Hematopoietic multipotent progenitor cell (in vitro differentiated cells): ENCODE measurements at regions not wholly inside any gene's neighbourhood (a gene's known extent, or its start where the extent isn't known, plus 50 kb on each side); places are given as distances from the start of the nearest gene placed in this dataset.
"Not testable (repeated sequence)": the region's sequence is repeated elsewhere in the genome, so short reads cannot be mapped to it uniquely, and the experiment has no call there.

Experiments
- DNase-seq, 3 donors: peaks; one replicate each; pipeline ENCODE4 v3.0.0-alpha.2; 2011 to 2015; ENCODE audit warnings: low read depth in 2 of 3, low spot score in 2 of 3

DNA sequence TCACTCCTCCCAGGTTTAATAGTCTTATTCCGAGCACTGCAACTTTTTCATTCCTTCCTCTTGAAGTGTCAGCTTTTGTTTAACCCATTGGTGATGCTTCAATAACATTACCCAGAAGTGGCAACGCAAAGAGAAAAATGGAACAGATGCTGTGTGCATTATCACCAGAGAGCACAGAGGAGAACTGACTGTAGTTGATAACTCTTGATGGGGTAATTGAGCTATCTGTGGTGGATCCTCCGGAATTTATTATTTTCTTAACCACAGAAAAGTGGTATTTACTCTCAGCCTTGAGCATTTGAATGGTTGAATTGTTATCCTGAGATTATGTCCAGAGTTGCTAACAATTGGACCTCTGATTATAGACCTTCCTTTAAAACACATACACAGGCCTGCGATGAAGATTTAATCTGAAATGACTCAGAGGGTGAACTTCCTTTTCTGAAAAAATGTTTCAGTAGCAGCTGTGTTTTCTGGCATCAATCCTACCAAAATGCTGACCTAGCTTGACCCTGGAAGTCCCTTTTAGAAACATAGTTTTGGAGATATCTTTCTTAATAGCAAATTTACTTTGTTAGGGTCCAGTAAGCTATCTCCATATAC, 1584.4 kb upstream of the LRRTM3 start:
- DNase-seq = peak in 2 of 3 donors; percentile 50 to 71

DNA sequence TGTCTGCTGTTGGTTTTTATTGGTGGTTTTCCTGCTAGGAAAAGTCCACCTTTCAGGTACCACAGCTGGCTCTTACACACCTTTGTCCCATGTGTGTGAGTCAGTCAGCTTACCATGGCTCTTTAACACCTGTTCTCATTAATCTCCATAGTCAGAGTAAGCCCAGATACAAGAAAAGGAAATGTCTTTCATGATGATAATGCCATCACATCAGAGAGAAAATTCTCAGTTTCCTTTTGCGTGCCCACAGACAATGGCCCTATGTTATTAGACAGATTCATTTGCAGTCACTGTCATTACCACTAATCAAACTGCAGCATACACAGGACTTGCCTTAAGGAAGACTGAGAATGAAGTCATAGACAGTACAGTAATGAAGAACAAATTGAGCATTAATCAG, 1583.6 kb upstream of the LRRTM3 start:
- DNase-seq = no peak

DNA sequence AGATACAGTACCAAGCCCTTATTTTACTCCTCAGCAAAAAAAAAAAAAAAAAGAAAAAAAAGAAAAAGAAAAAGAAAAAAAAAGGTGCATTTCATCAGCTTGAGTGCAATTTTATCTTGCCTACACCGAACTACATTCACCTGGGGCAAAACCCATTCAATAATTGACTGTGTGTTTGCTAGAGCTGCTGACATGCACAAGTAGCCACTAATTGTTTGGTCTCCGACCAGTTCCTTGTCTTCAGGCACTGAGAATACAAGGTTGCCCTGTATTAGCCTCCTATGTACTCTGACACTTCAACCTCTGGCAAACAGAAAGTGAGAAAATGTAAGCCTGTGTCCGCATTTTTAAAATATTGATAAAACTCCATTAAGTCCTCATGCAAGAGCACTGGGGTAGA, 1579.4 kb upstream of the LRRTM3 start:
- no peak for DNase-seq

DNA sequence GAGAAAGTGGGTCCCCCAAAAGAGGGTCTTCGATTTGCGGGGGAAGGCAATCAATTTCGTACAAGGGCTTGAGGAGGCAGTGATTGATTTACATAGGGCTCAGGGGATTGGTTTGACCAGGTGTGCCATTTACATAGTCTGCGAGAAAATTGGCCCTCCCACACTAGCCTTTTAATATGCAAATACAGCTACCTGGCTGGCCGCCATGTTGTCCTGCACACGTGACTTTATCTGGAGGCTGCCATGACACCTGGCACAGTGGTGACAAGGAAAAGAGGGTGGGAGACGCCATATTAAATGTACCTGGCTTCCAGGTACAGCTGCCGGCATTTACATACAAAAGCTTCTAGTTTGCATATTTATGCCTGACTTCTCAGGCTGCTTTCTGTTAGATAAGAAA, 1577.2 kb upstream of the LRRTM3 start:
- no peak for DNase-seq

DNA sequence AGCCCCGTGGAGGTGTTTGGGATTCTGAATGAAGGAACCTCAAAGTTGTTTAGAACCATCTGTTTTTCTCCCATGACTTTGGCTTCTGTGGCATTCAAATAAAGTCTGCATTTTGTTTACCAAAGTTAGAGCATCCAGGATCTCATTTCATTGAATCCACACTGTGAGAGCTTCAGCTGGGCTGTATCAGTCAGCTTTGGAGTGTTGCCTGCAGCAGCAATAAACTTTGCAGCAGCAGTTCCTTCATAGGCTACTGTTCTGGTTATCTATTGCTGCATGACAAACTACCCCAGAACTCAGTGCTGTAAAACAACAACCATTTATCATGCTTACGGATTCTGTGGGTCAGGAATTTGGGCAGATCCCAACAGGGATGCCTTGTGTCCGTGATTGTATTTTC, 1575.2 kb upstream of the LRRTM3 start:
- DNase-seq = no peak

DNA sequence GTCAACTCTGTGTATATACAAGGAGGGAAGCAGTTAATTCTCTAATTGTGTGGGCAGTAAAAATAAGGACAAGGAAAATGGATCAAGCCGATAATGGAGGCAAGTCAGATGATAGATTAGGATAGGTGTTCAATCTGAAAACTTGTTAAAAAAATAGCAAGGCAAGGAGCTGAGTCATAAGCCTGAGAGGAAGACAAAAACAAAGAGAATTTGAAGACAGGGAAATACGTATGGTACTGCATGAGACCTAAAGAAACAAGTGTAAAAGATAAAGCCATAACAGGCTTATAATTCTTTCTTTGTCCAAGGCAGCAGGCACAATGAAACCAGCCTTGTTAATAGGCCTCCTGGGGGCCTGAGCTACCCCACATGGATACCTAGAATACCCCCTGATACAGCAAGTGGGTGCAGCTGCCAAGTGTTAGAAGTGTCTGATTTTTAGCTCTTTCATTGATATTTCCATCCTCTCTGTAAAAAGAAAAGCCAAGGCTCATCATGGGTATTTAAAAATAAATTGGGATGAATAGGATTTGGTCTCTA, 1570.6 kb upstream of the LRRTM3 start:
- DNase-seq = no peak

DNA sequence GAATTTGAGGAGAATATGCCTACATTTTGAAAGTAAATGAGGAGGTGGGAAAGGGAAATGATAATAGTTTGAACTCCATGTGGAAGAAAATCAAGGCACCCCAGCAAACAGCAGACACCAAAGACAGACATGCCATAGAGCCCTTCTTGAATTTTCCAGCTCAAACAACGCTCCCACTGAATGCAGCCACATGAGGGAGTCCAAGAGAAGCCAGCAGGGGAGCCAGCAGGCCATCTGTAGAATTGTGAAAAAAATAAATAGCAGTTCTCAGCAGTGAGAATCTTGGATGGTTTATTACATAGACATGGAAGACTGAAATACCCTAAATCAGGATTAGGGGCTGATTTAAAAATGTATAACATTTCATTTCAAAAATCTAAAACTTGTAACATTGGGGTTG, 1567.3 kb upstream of the LRRTM3 start:
- peak in 1 of 3 donors; percentile 20 for DNase-seq

DNA sequence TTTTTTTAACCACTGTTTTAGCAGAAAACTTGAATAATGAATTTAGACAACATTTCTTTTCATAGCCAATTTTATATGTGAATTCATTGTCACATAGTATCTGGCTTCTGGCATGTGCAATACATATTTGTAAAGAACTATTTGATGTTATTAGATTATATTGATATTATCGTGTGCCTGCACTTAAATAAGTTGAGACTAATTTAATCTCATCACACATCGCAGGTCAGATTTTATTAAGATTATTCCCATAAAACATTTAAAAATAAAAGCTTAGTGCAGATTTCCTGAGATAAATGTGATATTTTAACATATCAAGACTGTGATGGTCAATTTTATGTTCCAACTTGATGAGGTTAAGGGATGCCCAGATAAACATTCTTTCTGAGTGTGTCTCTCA, 1565.3 kb upstream of the LRRTM3 start:
- no peak for DNase-seq

DNA sequence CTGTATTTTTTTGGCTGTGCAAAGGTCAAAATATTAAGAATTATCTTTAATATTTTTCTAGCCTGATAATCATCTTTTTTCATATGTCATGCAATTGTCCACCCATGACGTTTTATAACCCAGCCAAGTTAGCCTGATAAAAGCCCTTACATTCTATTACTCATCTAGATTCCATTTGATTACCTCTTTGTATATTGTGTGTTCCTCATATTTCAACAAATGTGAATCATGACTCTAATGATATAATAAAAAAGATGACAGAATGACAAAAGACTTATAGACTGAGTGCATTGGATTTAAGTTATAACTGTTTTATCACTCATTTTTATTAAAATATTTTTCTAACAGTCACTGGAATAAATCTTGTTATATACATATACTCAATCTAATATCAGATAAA, 1560.0 kb upstream of the LRRTM3 start:
- no peak for DNase-seq

DNA sequence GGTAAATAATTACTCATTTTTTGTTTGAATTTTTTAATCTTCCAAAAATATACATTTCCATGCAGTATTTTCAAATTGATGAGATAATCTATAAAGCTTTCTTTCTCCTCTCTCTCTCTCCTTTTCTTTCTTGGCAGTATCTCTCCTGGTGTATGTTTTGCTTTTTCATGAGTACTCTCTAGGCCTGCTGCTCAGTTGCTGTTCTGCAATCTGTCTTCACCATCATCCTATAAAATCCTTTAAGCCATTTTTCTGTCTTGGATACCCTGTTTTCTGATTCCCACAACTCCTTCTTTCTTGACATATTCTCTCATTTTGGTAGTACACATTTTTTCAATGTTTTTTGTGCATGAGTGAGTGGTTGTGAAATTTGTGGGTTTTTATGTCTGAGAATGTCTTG, 1558.1 kb upstream of the LRRTM3 start:
- DNase-seq = no peak

DNA sequence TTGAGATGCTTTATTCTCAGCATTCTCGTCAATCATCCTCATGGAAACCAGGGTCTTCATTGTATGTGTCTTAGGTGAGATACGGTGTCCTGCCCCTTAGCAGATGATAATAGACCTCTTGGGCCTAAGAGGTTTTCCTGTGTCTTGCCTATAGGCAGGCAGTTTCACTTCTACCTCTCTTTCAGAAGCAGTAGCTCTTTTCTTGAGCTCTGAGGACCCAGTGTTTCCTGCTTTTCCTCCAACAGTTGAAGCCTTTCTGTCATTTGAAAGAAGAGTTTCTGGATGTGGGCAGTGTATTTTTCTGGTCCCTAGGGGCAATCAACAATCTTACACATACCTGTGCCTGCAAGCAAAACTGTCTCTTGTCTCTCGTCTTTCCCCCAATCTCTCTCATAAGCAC, 1550.3 kb upstream of the LRRTM3 start:
- no peak for DNase-seq

DNA sequence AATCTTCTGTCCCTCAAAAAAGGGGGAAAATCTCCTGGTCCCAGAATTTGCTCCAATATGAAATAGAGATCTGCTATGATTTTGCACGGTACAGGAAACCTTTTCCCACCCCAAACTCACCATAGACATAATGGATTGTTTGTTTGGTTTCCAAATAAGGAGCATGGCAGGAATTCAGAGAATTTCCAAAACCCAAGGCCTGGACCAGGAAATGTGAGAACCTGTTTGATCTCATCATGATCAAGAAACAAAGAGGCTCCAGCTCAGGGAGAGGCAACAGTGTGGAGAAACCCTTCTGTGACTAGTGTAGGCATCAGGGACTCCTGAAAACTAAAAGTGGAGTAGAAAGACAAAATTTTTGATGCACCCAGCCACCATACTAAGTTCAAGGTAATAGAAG, 1548.1 kb upstream of the LRRTM3 start:
- no peak for DNase-seq

DNA sequence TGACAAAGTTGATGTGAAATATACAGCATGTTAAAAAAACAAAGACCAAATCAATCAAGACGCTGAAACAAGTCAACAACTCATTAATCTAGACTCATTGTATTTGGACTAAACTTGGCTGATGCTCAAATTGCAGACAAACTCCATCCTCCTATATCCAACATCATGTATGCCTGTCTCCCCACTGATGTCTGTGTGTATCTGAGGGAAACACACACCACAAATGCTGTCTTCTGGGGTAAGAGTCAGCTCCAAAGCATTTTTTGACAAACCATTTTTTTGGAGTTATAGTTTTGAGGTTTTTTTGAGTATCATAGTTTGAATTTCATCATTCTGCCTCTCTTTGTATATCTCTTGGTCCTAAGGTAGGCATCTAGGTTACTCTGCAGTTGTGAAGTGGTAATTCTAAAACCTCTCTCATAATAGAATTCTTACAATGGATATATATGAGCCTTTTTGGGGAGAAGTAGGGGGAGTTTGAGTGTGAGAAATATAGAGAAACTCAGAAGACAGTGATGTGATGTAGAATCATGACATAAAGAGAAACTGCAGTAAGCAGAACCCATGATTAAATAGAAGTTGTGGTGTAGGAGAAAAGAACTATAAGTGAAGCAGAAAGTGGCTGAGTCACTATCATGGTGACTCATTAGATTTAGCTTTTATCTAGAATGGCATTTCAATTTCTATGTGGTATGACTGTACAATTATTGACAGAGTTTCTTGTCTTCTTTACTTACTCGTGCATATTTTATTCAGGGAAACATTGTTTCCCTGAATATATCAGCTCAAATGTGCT, 1531.1 kb upstream of the LRRTM3 start:
- DNase-seq = peak in 1 of 3 donors; percentile 0

DNA sequence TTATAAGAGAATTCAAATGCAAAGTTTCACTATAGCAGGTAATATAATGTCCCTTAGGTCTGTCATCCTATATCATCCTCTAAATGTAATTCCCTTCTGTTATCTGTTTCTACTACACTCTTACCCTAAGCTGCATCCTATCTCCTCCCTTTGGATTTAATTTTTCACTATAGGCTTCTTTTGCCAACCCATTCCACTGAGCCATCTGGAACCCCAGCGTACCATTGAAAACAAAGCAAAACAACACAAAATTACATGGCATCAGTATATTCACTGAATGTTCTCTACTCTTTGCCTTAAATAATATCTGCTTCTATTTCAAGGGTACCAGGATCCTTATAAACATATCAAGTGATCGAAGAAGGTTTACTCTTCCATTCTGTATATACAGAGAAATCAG, 1530.2 kb upstream of the LRRTM3 start:
- DNase-seq = no peak

DNA sequence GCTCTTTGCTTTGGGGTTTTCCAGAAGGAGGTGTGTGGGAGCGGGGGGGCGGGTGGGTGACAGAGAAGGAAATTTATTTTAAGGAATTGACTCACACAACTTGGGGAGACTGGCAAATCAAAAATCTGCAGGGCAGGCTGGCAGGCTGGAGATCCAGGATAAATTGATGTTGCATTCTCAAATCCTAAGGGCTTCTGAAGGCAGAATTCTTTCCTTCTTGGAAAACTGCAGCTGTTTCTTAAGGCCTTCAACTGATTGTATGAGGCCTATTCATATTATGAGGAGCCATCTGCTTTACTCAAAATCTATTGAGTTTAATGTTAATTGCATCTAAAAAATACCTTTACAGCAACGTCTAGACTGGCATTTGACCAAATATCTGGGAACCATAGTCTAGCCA, 1528.8 kb upstream of the LRRTM3 start:
- no peak for DNase-seq

DNA sequence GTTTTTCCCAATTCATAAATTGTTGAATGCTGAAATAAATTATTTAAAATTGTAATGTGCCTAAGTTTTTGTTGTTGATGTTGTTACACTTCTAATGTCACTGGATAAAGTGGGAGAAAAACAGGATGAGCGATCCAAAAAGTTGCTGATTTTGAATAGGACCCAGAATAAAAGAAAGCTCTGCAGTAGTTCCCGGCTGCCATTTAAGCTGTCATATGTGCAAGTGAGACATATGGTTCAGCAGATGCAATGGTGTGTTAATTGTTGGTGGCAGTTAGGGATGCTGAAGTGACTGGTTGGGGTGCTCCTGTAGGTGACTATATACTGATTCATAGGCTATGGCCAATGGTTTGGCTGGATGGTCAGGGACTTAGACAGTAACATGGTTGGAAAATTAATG, 1517.4 kb upstream of the LRRTM3 start:
- no peak for DNase-seq

DNA sequence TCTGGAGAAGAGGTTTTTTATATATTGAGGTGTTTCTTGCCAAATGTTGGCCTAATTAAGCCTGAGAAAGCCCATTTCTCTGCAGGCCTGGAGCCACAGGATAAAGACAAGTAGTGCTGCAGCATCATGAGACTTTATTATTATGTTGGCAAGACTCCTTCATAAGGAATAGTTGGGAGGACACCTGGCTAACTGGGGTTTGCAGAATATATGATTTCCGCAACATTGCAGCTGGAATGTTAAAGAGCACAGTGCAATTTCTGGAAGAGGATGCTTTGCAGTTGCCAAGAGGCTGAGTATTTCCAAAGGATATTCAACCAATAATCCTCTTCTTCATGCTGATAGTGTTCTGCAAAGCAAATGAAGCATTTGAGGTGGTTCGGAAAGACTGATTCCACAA, 1512.8 kb upstream of the LRRTM3 start:
- no peak for DNase-seq

DNA sequence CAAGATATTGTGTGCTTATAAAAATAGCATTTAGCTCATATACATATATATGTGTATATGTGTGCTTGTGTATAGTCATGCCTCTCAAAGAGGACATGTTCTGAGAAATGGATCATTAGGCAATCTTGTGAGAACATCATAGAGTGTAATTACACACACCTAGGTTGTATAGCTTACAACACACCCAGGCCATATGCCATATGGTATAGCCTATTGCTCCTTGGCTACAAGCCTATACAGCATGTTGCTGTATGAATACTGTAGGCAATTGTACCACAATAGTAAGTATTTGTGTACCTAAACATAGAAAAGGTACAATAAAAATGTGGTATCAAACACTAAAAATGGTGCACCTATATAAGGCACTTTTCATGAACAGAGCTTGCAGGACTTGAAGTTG, 1510.5 kb upstream of the LRRTM3 start:
- DNase-seq = no peak

DNA sequence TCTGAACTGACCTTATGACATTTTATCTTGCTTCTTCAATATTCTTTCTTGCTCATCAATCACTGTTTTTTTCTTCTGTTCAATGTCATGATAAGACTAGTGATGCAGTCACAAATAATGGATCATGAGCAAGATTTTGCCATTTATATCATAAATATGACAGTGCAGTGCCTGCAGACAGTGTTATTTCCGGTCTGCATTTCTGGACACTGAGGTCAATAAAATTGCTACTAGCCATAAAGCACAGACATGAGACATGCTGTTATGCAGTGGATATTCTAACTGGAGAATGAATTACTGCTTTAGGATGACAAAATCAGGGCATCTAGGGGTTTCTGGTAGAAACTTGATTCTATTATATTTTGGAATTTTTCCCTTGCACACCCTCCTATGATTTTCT, 1509.7 kb upstream of the LRRTM3 start:
- no peak for DNase-seq

DNA sequence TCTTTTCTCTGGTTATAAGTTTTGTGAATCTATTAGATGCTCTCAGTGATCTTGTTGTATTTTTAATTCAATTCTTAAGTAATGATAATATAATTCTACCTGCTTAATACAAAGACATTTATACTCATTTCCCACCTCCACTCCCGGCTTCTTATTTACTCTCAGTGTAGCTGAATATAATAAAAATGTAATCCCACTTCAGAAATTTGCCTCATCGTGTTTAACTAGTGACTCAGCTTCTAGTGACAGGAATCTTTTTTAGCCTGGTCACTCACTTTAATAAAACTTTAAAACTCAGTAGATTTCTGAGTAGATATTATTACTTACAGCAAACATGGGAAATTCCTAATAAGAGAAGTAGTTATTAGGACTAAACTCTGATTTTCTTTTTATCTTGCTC, 1506.2 kb upstream of the LRRTM3 start:
- DNase-seq = no peak

DNA sequence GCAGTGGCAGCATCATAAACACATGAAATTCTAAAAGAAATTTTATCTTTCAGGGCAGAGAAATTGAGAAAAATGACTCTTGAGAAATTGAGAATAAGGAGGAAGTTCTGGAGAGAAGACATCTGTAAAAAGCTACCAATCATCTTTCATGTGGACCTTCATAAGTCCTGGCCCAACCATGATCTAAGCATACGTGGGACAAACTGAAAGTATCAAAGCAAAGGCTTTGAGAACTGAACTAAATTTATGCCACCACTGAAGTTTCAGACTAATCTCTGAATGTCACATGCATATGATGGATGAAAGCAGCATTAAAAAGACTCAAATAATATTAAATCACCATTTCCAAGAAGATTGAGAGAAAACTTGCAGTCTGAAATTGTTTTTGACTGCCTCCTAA, 1502.8 kb upstream of the LRRTM3 start:
- no peak for DNase-seq

DNA sequence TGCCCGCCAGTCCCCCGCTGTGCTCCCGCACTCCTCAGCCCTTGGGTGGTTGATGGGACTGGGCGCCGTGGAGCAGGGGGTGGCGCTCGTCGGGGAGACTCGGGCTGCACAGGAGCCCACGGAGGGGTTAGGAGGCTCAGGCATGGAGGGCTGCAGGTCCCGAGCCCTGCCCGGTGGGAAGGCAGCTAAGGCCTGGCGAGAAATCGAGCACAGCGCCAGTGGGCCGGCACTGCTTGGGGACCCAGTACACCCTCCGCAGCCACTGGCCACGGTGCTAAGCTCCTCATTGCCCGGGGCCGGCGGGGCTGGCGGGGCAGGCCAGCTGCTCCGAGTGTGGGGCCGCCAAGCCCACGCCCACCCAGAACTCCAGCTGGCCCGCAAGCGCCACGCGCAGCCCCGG, 1496.5 kb upstream of the LRRTM3 start:
- DNase-seq = not testable (repeated sequence)
